ENCODE measurements at regions not wholly inside any gene's neighbourhood (a gene's known extent, or its start where the extent isn't known, plus 50 kb on each side); places are given as distances from the start of the nearest gene placed in this dataset.

DNA sequence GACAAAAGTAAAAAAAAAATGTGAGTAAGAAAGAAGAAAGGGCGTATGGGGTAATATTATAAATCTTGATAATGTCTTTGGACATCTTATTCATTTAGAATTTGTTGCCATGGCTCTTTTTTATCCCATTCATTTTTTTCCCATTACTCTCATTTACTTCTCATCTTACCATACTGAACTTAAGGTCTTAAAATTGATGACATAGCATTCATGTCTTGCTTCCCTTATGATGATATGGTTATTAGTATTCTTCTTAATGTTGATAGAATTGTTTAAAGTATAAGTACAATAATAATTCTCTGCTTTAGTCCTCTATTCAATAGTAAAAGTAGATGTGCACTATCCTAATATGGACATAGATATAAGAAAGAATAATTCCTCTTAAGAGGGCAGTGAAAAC is 204.1 kb upstream of the KLF12 start:
- TF ChIP-seq, protein P1, sequence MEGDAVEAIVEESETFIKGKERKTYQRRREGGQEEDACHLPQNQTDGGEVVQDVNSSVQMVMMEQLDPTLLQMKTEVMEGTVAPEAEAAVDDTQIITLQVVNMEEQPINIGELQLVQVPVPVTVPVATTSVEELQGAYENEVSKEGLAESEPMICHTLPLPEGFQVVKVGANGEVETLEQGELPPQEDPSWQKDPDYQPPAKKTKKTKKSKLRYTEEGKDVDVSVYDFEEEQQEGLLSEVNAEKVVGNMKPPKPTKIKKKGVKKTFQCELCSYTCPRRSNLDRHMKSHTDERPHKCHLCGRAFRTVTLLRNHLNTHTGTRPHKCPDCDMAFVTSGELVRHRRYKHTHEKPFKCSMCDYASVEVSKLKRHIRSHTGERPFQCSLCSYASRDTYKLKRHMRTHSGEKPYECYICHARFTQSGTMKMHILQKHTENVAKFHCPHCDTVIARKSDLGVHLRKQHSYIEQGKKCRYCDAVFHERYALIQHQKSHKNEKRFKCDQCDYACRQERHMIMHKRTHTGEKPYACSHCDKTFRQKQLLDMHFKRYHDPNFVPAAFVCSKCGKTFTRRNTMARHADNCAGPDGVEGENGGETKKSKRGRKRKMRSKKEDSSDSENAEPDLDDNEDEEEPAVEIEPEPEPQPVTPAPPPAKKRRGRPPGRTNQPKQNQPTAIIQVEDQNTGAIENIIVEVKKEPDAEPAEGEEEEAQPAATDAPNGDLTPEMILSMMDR (IDR thresholded peaks at IDR 0.05), result no peak
- no peak for TF ChIP-seq POLR2AphosphoS5 (IDR thresholded peaks at IDR 0.05; ENCODE audit: low read depth, low read length)
- TF ChIP-seq, protein P2, sequence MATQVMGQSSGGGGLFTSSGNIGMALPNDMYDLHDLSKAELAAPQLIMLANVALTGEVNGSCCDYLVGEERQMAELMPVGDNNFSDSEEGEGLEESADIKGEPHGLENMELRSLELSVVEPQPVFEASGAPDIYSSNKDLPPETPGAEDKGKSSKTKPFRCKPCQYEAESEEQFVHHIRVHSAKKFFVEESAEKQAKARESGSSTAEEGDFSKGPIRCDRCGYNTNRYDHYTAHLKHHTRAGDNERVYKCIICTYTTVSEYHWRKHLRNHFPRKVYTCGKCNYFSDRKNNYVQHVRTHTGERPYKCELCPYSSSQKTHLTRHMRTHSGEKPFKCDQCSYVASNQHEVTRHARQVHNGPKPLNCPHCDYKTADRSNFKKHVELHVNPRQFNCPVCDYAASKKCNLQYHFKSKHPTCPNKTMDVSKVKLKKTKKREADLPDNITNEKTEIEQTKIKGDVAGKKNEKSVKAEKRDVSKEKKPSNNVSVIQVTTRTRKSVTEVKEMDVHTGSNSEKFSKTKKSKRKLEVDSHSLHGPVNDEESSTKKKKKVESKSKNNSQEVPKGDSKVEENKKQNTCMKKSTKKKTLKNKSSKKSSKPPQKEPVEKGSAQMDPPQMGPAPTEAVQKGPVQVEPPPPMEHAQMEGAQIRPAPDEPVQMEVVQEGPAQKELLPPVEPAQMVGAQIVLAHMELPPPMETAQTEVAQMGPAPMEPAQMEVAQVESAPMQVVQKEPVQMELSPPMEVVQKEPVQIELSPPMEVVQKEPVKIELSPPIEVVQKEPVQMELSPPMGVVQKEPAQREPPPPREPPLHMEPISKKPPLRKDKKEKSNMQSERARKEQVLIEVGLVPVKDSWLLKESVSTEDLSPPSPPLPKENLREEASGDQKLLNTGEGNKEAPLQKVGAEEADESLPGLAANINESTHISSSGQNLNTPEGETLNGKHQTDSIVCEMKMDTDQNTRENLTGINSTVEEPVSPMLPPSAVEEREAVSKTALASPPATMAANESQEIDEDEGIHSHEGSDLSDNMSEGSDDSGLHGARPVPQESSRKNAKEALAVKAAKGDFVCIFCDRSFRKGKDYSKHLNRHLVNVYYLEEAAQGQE (IDR thresholded peaks at IDR 0.05; ENCODE audit: insufficient read depth in 1 of 2, low read depth in 2 of 2, low read length in 1 of 2), result no peak

Measured in Panc1 (cell line).